Brain microvascular endothelial cell (primary cell): ENCODE measurements at regions not wholly inside any gene's neighbourhood (a gene's known extent, or its start where the extent isn't known, plus 50 kb on each side); places are given as distances from the start of the nearest gene placed in this dataset.

Source experiments
- DNase-seq: peaks from one replicate; pipeline ENCODE4 v3.0.0-alpha.2; 2020
- H3K27ac ChIP-seq: fragments of 250-450 bp; sonication (Bioruptor Pico); 2 replicates; pipeline ENCODE4 v1.5.1; 2020; ENCODE audit warnings: mild to moderate bottlenecking, moderate library complexity
- H3K27me3 ChIP-seq: fragments of 250-450 bp; sonication (Bioruptor Pico); replicated peaks from 2 replicates; pipeline ENCODE4 v1.5.1; 2020; ENCODE audit warnings: mild to moderate bottlenecking
- H3K36me3 ChIP-seq: fragments of 250-450 bp; sonication (Bioruptor Pico); replicated peaks from 2 replicates; pipeline ENCODE4 v1.5.1; 2020; ENCODE audit warnings: mild to moderate bottlenecking
- H3K4me3 ChIP-seq: 2 replicates; pipeline ENCODE4 v1.5.1; 2011; ENCODE audit warnings: low read depth, mild to moderate bottlenecking, control low read depth, low read length, moderate library complexity
- CTCF ChIP-seq: IDR thresholded peaks from 2 replicates; pipeline ENCODE4 v1.5.1; 2011; ENCODE audit warnings: low read depth, mild to moderate bottlenecking, moderate library complexity, low read length, control low read depth, inconsistent platforms; ENCODE audit errors: missing control alignments
- in situ Hi-C: cut with HindIII; loops from 2 replicates; pipeline ENCODE4 v1.10.0; 2017; ENCODE audit warnings: low sequenced_read_pairs, low pct_ligation_motif_present

- Histone ChIP-seq H3K27me3 (no peaks in the 10 kb centered on the region), H3K4me3 (no peak overlapping the region), H3K36me3 (no peaks in the 10 kb centered on the region), H3K27ac (no peak overlapping the region)
- TF ChIP-seq CTCF: no peak
- in situ Hi-C loops: no loop called here
- no peak for DNase-seq
Measured at GRCh38 chr2:223166983-223167650, 115.1 kb downstream of the KCNE4 start.

- no peak for TF ChIP-seq CTCF
- Histone ChIP-seq H3K36me3 (no peaks in the 10 kb centered on the region), H3K4me3 (no peak overlapping the region), H3K27ac (no peak overlapping the region), H3K27me3 (no peaks in the 10 kb centered on the region)
- no peak for DNase-seq
- in situ Hi-C loops: no loop called here
Measured at GRCh38 chr2:223169830-223170605, 118.0 kb downstream of the KCNE4 start.

- no peak for TF ChIP-seq CTCF
- Histone ChIP-seq H3K4me3 (no peak overlapping the region), H3K27me3 (no peaks in the 10 kb centered on the region), H3K36me3 (no peaks in the 10 kb centered on the region), H3K27ac (no peak overlapping the region)
- DNase-seq: no peak
- in situ Hi-C loops: no loop called here
Measured at GRCh38 chr2:223176970-223177369, 125.0 kb downstream of the KCNE4 start.

- no peak for TF ChIP-seq CTCF
- Histone ChIP-seq H3K27me3 (no peaks in the 10 kb centered on the region), H3K4me3 (no peak overlapping the region), H3K36me3 (no peaks in the 10 kb centered on the region), H3K27ac (no peak overlapping the region)
- DNase-seq: no peak
- in situ Hi-C loops: no loop called here
Measured at GRCh38 chr2:223180463-223180862, 128.5 kb downstream of the KCNE4 start.

GRCh38 chr2:223181561-223181960 is 129.6 kb downstream of the KCNE4 start:
- H3K27me3 ChIP-seq: no peaks in the 10 kb centered on the region
- in situ Hi-C loops: no loop called here
- H3K36me3 ChIP-seq: no peaks in the 10 kb centered on the region
- no peak overlapping the region for H3K4me3 ChIP-seq
- H3K27ac ChIP-seq: no peak overlapping the region
- no peak for DNase-seq
- TF ChIP-seq CTCF: no peak
